Inferior parietal cortex (tissue), 1 donor: ENCODE measurements at regions not wholly inside any gene's neighbourhood (a gene's known extent, or its start where the extent isn't known, plus 50 kb on each side); places are given as distances from the start of the nearest gene placed in this dataset.
"Not testable (repeated sequence)": the region's sequence is repeated elsewhere in the genome, so short reads cannot be mapped to it uniquely, and the experiment has no call there.

Source experiments
- DNase-seq: peaks from one replicate; pipeline ENCODE4 v3.0.0-alpha.2; 2016; ENCODE audit errors: extremely low spot score

- no peak for DNase-seq
Measured at GRCh38 chr2:82825410-82826090, 1633.5 kb downstream of the SUCLG1 start.

- DNase-seq: no peak
Measured at GRCh38 chr2:82823892-82824291, 1635.2 kb downstream of the SUCLG1 start.

DNA sequence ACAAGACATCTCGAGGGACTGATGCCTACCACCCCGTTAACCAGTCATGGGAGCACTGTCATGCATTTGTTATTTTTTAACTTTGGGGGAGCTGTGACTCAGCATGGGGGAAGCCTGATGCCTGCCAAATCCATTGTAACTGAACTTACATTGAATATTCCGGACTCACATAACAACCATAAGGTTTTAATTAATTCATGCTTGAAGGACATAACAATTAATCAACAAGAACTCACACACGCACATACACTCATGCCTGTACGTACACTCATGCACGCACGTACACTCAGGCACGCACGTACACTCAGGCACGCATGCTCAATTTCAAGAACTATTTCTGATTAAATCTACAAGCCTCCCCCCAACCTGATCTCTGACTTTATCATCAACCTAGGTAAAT is 1639.1 kb downstream of the SUCLG1 start:
- DNase-seq: no peak

DNA sequence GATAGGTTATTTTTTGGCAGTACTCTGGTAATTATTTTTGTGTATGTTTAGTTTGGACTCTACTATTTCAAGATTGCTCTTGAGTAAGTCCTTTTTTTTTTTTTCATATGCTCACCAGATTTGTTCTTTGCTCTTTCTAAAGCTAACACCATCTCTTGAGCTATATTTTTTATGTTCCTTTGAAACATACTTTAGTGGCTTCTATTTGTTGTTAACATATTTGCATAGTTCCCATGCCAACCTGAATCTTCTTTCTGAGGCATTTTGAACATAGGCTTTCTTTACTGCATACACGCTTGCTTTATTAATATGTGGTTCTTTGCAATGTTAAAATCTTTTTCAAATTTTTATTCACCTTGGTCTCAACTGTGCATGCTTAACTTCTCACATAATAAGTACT is 1644.9 kb downstream of the SUCLG1 start:
- DNase-seq: no peak

DNA sequence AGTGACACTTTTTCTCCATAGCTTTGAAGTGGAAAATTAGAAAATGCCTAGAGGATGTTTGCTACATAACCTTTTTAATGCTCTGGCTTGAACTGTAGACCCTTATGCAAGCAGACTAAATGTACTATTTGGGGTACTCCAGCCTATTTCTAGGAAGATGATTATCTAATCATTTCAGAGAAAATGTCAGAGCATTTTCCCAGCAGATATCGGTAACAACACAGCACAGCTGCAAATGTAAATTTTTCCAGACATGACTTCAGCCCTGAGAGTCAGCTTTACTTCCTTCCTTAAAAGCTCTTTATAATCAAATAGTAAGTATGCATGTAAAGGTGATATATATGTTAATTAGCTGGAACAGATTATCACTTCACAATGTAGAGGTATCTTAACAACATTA is 1647.1 kb downstream of the SUCLG1 start:
- DNase-seq: no peak

DNA sequence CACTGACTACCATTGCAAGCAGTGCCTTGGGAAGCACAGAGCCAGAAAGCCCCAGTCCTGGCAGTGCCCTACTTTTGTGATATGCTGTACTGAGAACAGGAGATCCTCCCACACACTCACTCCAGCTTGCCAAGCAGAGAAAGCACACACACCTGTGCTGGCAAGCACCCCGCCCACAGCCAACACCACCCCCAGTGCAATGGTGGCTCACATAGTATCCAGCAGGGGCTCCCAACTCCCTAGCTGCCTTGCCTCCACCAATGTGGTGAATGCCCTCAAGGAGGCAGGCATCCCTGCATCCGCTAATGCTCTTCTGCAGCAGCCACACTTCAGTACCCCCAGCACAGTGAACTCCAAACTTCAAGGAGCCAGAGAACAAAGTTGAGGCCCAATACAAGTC is 1655.8 kb downstream of the SUCLG1 start:
- DNase-seq: no peak

DNA sequence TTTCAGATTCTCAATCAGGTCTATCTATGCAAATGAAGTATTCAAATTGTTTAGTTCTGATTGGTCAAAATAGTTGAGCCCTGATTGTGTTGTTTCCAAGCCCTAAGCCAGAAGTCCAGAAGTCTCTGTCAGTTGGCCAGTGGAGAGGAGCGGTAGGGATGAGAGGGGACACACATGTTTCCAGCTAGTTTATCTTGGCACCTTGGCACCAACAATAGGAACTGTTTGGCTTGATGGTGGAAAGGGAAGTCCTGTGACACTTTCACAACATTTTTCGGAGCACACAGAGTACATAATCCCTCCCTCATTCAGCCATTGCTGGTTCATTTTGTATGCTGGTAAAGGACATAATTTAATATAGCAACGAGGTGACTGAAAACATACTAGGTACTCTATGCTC is 1661.6 kb downstream of the SUCLG1 start:
- DNase-seq: no peak

- no peak for DNase-seq
Measured at GRCh38 chr2:82796132-82796531, 1662.9 kb downstream of the SUCLG1 start.

DNA sequence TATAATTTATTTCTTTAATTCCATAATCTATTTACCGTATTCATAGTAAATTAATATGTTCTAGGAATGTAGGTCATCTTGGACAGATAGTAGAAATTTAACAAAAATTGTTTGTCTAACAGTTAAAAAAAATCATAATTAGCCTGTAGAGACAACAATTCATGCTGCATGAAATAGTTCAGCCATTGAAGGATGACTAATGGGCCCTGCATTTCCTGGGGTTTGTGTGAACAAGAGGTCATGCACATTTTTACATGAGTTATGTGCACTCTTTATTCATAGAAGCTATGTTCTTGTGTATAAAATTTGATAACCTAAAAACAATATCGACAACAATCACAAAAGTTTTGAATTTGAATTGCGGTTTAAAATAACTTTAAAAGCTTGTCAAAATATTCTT is 1663.6 kb downstream of the SUCLG1 start:
- DNase-seq: no peak

GRCh38 chr2:82793711-82794435 is 1665.2 kb downstream of the SUCLG1 start:
- no peak for DNase-seq

DNA sequence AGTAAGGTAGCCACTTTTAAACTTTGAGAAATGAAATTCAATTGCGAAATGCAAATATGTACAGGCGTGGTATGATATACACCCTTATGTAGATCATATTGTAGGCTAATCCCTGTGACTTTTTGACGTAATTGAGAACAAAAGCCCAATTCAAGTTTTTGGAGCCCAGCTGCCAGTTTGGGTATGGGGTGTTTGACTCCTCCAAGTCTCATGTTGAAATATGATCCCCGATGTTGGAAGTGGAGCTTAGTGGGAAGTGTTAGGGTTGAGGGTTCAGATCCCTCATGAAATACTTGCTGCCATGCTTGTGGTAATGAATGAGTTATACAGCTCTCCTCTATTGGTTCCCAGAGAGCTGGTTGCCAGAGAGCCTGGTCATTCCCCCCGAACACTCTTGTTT is 1666.8 kb downstream of the SUCLG1 start:
- no peak for DNase-seq

GRCh38 chr2:82790206-82791021 is 1668.7 kb downstream of the SUCLG1 start:
- DNase-seq: no peak

DNA sequence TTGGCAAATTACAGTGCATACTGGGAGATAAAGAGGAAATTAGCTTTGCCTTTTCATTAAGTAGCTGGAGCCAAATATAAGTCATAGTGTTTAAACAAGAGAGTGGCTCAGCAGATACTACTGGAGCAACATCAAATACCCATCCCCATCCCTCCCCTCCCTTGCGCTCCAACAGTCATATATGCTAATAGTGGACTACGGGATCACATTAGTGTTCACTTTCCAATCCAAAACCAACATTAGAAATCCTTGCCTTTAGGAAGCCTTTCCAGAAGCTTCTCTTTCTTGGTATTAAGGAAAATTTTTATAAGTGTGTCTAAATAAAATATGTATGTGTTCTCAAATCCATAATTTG is 1669.3 kb downstream of the SUCLG1 start:
- no peak for DNase-seq

- no peak for DNase-seq
Measured at GRCh38 chr2:82781176-82781915, 1677.7 kb downstream of the SUCLG1 start.

DNA sequence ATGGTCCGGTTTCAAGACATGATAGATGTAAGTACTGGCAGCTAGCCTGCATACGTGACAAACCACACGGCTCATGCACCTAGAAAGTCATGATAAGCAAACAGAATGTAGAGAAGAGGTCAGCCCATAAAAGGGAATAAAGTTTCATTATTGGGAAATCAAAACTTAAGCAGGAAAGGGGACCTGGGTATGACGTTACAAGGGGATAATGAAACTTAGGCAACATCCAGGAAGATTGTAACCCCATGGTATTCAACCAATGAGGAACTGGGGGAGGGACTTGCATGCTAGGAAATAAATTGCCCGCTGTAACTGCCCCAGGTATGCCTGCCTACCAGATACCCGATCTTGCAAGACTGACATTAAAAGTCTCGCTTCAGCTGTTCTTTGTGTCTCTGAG is 1679.0 kb downstream of the SUCLG1 start:
- DNase-seq: no peak

DNA sequence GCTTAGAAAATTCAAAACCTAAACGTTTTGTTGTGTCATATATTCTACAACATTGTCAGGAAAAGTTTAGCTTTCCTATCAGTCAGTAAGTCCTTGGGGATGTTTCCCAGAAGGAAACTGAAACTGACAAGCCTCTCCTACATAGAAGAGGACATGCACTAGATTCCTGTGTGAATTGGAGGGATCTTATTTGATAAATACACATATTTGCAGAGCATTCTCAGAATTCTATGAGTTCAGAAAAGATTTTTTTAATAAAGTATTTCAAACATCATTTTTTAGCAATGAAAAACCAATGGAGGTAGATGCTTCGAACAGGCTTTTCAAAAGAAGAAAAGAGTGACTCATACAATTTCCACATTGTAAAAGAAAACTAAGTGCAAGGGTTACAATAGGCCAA is 1706.7 kb downstream of the SUCLG1 start:
- DNase-seq: no peak

DNA sequence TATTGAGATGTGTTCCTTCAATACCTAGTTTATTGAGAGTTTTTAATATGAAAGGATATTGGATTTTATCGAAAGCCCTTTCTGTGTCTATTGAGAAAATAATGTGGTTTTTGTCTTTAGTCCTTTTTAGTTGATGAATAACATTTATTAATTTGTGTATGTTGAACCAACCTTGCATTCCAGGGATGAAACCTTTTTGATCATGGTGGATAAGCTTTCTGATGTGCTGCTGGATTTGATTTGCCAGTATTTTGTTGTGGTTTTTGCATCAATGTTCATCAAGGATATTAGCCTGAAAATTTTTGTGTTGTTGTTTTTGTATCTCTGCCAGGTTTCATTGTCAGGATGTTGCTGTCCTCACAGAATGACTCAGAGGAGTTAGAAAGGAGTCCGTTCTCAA is 1710.4 kb downstream of the SUCLG1 start:
- DNase-seq: no peak

GRCh38 chr2:82740527-82740926 is 1718.6 kb downstream of the SUCLG1 start:
- DNase-seq: no peak

- not testable (repeated sequence) for DNase-seq
Measured at GRCh38 chr2:82737965-82738364, 1721.1 kb downstream of the SUCLG1 start.

DNA sequence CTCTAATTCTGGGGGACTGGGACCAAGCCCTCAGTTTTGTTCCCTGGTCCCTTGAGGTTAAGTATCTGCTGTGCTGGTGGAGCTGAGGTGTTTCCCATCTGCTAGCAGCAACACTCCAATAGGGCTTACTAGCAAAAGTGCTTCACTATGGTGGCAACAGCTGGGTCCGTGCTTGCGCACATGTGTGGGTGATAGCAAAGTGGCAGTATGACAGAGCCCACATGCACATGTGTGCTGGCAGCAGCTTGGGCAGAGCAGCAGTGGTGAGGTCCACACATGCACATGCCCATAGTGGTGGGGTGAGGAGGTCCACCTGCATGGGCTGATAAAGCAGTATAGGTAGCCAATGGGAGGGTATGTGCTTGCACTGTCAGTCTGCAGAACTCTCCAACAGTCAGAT is 1723.7 kb downstream of the SUCLG1 start:
- no peak for DNase-seq

GRCh38 chr2:82731824-82732223 is 1727.3 kb downstream of the SUCLG1 start:
- no peak for DNase-seq

GRCh38 chr2:82730811-82731210 is 1728.3 kb downstream of the SUCLG1 start:
- no peak for DNase-seq
